COLO668 (cell line): ENCODE measurements at regions not wholly inside any gene's neighbourhood (a gene's known extent, or its start where the extent isn't known, plus 50 kb on each side); places are given as distances from the start of the nearest gene placed in this dataset.
"Not testable (repeated sequence)": the region's sequence is repeated elsewhere in the genome, so short reads cannot be mapped to it uniquely, and the experiment has no call there.

Source experiments
- DNase-seq: peaks from one replicate; lab custom pipeline; 2025; ENCODE audit not compliant: unreplicated experiment; lab: John Stamatoyannopoulos, UW

DNA sequence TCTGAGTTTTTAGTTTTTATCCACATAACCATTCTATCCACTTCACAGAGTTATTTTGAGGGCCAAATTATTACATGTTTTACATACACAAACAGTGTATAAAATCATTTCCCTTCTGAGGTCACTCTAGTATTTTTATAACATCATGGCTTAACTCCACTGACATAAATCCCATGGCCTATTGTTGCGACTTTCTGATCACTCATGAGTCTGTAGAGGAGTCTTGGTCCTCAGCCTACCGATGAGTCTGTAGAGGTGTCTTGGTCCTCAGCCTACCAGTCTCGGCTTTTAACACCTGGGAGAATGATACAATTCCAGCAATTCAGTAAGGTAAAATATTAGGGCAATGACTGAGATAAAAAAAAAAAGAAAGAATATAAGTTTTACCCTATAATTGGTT is 483.7 kb downstream of the USP25 start:
- DNase-seq, result no peak

DNA sequence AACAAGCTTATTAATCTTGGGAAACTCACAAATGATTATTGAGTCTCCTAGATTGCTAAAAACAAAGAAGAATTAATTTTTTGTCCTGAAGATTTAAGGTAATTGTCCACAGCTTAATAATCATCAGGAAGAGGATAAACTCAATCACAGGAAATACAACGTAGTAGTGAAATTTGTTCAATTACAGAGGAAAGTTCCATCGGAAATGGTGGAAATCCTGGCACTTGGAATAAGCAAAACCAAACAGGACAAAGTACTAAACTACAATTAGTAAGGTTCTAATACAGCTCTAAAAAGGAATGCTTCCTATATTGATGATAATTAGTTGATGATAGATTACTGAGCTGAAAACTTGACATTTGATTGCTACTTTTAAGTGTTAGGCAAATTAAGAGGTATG is 485.4 kb downstream of the USP25 start:
- DNase-seq, result no peak

DNA sequence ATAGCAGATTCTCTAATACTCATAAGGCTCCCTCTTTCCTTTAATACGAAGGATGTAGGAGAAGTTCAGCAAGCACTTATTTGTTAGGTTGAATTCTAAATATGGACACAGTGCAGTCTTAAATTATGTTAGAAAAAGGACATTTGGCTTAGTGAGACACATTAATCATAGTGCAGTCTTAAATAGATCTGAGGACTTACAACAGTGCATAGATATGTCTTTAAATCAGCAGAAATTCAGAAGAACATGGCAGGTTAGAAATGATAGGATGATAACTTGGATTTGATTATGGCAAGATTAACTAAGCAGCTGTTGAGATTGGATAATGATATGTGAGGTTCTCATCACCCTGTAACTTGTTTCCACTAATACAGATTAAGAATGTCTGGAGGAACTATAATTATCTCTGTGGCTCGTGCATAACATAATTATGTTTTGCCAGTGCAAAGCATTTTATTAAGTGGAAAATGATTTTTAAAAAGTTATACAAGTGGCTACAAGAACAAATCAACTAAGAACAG is 485.9 kb downstream of the USP25 start:
- no peak for DNase-seq

DNA sequence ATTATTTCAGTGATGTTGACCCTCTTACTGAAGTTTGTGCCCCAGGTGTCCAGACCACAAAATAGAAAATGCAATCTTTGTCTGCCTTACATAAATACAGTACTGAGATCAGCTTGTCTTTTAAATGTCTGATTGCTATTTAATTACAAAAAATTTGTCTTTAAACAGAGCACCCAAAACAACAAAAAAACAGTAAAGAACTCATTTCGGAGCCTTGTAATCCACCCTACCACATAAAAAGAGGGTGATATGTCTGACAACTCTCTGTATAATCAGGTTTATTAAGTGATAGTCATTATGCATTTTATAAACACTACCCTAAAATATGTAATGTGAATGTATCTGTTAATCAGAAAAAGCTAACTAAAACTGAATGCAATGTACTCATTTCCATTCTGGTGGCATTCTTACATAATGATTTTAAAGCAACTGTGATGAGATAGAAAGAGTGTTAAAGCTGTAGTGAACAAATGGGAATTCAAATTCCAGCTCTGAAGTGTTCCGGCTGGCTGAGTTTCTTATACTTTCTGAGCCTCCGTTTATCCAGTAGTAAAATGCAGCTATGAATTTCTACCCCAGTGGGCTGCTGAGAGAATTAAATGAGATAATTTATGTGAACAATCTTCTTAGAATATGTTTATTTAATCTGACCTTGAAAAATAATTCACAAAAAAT is 486.6 kb downstream of the USP25 start:
- no peak for DNase-seq

DNA sequence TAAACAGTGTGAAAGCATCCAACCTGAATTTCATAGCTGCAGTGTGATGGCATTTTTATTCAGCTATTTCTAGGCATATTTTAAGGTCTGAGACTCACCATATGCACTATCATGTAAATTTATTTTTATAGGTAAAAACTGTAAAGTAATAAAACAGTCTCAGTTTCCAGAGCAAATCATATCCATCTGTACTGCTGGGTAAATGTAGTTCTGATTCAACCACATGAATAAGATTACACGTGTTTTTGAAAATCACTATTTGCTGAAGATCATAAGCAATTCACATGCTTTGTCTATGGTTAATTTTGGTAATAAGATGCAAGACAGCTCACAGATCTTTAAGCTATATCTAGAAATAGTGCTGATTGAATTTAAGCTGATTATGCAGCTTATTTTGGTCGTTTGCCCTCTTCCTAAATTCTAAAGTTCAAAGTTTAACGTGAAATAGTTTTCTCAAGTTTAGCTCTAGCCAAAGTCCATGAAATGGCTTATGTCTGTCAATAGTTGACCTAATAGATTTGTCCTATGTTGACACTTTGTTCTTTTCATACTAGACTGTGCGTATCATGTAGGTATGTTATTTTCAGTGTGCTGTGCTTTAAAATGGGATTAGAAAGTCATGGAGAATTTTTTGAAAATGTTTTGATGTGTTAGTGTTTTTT is 489.0 kb downstream of the USP25 start:
- no peak for DNase-seq

DNA sequence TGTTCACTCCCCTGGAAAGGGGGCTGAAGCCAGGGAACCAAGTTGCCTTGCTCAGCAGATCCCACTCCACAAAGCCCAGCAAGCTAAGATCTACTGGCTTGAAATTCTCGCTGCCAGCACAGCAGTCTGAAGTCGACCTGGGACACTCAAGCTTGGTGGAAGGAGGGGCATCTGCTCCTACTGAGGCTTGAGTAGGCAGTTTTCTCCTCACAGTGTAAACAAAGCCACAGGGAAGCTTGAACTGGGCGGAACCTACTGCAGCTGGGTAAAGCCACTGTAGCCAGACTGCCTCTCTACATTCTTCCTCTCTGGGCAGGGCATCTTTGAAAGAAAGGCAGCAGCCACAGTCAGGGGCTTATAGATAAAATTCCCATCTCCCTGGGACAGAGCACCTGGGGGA is 495.0 kb downstream of the USP25 start:
- DNase-seq, result not testable (repeated sequence)

DNA sequence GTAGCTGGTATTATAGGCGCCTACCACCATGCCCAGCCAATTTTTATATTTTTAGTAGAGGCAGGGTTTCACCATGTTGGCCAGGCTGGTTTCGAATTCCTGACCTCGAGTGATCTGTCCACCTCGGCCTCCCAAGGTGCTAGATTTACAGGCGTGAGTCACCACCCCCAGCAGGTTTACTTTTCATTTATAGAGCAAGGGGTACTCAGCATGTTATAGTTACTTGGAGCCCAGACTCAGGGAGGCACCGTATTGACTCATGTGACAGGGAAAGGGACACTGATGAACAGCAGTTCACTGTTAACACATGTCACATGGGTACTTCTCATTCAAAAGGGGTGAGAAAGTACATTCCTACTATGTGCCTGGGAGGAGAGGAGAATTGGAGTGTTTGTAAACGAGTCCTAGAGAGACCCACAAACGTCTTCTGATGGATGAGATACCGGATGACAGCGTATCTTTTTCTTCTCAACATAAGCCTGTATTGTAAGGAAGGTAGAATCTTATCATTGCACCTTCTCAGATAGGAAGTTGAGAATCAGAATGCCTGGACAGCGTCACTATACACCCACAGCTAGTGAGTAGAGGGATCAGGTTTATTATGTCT is 510.0 kb downstream of the USP25 start:
- no peak for DNase-seq

DNA sequence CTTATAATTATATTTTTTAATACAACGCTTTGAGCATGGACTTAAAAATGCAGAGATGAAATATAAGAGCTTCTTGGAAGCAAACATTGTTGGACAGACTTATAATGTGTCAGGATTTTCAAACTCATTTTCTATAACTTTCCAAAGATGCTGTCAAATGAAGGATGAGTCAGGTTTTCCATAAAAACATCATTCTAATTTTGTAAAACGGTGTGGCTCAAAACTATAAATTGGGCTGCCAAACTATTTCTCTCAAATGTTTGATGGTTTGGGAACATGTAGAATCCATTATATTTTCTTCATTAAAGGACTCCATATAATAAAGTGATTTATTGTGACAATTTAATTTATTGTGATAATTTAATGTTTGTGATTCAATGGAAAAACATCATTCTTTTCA is 511.2 kb downstream of the USP25 start:
- DNase-seq, result no peak

DNA sequence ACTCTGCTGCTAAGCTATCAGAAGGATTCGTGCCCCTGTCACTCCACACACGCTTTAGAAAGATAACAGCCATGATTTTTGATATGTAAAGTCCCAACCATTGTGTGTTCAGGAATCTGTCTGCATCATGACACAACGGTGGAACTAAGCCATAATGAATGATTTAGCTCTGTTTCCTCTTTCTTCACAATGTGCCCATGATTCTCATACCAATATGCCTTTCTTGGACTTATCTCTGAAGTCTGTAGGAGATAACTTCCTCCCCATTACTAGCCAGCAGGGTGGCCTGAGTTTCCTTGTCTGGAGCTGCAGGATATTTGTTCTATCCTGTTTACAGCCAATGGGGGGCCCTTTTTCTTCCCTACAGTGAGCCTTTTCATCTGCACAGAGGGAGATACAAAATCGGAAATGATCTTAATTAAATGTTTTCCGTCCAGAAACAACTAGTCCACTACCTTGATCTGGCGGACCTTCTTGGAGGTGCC is 511.7 kb downstream of the USP25 start:
- DNase-seq, result no peak

DNA sequence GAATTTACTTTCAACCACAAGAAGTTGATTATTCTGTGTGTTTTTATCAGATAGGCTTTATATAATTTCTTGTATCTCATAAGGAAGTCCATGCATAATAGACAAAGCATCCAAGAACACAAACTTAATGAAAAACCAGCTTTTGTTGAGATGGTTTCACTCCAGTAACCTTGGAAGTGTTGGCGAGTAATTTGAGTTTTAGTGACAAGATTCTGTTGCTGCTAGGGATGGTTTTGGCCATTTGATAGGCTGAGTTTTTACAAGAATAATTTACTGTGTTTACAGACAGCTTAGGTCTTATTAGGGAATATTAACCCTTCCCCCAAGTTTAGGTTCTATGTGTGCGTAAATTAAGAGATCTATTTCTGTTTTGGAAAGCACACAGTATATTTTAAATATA is 513.6 kb downstream of the USP25 start:
- no peak for DNase-seq

DNA sequence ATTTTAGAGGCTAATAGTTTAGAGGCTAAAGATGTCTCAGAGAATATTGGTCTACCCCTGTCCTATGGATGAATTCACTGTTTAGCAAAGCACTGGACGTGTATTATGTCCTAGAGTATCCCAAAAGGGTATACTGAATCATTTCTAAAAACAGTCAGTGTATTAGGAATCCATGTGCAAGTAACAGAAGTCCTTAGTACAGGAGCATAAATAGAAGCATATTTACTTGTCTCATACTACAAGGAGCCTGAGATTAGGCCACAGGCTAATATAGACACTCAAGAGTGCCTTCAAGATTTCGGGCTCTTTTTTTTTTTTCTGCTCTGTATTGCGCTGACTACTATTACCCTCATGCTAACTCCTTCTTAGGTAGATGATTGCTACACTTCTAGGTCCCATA is 518.9 kb downstream of the USP25 start:
- DNase-seq, result no peak

DNA sequence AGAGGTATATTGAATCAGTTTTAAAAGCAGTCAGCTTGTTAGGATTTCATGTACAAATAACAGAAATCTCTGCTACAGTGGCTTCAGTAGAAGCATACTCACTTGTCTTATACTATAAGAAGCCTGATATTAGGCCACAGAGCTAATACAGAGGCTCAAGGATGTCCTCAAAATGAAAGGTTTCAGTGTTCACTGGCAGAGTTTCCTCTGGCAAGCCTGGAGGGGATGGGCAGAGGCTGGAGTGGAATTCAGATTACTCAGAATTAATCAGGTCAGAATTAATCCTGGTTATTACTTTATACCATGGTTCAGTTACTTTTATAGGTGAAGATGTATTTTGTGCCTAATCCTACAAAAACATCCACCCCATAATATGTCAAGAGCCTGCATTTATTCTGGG is 520.5 kb downstream of the USP25 start:
- DNase-seq, result no peak

DNA sequence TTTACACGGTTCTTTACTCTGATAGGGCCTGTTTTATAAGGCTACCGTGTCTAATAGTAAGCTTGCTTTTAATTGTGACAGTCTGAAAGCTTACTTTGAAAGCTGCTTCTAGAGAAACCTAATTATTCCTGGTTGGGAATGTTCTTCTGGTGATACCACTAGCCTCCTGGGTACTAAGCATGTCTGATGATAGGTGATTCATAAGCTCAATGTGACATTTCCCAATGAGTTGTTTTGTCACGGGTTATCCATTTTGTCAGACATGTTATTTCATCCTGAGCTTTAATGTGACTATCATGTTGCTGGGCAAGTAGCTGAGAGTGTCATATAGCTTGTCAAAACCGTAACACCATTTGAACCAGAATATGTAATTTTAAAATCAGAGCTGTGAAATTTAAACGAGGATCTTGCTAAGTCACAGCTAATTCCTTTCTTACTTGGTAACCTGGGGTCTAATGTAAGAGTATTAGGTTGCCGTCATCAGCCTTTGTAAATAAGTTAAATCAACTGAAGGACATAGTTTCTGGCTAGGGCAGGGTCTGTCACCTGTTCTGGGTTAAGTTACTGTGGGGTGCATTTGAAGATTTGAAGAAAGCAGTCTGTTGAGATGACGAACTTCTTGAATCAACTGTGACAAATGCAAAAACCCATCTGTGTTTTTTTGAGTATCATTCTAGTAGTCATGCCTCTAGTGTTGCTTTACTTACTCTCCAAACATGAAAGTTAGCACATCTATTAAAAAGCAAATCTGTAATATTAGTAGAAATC is 529.2 kb downstream of the USP25 start:
- no peak for DNase-seq

DNA sequence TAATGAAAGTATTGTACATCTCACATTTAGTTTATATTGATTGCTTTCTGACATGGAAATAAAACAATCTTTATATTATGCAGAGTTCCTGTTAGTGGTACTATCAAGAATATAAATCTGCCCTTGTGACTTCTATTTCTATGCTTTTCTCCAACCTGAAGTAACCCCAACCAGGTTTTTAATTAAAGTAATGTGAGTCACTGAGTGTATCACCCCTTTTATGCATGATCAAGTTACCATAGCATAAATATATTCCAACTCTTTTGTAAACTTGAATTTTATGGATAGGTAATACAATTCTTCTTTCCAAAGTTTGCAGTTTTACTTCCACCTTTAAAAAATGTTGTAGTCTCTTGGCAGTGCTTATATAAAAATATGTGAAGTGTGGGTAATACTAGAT is 532.3 kb downstream of the USP25 start:
- no peak for DNase-seq

DNA sequence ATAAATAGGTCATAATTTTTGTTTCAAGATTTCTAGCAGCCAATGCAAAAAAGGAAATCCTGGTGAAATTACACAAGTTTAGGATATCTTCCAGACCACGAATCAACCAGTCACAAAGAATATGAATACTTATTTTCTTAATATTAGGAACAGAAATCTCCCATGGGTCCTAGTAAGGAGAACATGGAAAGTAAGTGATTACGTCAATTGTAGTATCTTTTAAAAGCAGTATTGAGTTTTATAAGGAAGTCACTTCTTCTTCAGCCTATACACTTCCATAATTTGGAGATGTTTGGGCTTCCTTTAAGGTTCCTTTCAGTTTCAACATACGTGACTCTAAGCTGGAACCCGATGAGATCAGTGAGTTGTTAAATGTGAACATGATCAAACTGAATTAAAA is 534.5 kb downstream of the USP25 start:
- DNase-seq, result no peak

DNA sequence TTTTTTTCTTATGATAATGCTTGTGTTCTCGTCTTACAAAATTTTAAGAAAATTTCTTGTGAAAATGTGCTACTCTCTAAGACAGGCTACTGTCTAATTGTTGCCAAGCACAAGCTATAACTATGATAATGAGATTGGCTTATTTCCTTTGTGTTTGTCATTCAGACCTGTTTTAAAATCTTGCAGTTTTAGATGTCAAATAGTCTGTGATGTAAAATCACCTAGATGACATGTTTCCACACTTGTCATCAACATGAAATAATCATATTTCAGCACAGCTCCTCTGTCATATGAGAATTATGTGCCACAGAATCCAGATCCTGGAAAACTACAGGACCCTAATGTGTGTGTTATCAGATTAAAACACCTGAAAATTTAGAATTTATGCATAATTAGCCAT is 539.7 kb downstream of the USP25 start:
- DNase-seq, result no peak

DNA sequence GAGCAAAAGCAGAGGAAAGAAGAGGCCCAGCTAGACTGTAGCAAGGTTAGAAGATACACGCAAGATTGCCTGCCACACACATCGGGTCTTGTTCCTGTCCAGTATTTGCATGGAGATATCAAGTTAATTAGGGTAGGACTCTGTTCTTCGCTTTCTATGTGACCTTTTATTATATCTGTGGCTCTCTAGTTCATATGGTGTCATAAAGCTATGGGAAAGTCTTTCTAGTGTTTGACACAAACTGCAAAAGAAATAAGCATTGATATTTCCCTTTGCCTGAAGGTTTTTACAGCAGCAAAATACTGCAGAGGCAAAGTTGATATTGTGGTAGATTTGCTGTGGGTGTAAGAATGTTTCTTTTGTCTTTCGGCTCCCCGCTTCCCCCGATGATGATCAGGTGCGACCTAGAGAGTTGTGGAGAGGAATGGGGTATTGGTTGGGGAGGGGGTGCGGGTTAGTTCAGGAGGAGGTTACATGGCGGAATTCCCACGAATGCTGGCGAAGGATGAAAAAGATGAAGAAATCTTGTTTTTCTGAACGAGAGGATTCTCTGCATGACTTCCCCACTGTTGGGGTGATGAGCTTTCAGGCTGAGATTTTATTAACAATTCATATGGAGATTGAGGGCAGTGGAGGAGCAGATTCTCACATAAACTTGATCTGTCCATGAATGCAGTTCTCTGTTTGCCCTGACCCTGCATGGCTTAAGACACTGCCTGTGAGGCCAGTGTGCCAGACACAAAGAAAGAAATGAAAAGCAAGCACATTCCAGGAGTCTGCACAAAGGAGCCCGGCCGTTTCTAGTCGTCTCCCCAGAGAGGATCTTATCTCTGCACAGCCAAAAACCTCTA is 550.2 kb downstream of the USP25 start:
- no peak for DNase-seq

DNA sequence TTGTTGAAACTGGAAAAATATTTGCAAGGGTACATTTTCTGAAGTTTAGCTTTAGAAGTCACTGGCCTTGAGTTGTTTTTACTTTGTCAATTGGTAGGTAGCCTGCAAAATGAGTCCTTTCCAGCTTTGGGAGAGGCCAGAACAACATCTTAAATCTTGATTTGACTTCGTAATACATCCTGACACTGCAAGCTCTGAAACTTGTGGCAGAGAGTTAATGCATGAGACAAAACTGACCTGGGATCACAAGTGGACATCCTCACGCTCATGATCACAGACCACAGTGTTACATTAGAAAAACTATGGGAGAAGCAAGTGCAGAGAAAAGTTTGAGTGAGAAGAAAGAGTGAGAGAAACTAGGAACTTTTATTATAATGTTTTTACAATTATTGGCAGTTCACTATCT is 550.9 kb downstream of the USP25 start:
- DNase-seq, result no peak

DNA sequence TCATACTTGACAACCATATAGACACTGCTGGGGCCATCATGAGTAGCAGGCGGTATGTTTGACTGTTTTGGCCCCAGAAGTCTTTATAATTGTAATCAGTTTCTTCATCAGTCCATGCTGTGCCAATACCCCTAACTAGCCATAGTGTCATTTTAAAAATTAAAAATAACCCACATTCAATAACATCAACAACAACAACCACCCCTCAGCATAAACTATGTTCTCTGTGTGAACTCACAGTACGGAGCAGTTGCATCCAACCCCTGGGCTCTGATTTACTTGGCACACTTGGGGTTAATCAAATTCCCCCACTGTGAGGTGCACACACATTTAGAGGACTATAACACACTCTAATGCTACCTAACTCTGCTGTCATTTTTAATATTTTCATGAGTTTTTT is 553.7 kb downstream of the USP25 start:
- DNase-seq, result no peak

DNA sequence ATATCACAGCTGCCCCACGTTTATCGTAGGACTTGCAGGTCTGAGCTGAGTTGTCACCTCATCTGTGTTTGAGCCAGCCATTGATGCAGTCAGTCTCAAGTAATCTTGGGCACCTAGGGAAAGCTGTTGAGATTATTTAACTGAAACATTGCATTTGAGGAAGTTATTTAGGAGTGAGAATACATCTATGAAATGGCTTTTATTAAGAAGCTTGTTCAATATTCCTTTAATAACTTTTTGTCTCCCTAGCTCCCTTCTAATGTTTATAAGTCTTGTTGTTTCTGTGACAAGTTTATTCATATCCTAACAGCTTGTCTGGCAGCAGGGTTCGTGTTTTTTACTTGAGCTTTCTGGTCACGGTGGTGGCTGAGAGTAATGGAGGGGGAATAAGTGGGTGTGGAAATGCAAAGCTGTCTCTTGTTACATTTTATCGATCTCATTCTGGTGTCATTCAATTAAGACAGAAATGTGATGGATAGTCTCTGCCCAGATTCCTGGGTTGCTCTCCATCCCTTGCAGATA is 555.9 kb downstream of the USP25 start:
- DNase-seq, result no peak
